Smooth muscle cell (in vitro differentiated cells): ENCODE measurements at regions not wholly inside any gene's neighbourhood (a gene's known extent, or its start where the extent isn't known, plus 50 kb on each side); places are given as distances from the start of the nearest gene placed in this dataset.

Experiments
- DNase-seq: peaks from one replicate; lab custom pipeline; 2025; ENCODE audit not compliant: unreplicated experiment; lab: John Stamatoyannopoulos, UW
- H2AFZ ChIP-seq: fragments of 200-600 bp; sonication (generic); 2 replicates; pipeline ENCODE4 v1.6.0; 2016; ENCODE audit warnings: antibody characterized with exemption, low read depth, mild to moderate bottlenecking
- H3F3A ChIP-seq: fragments of 200-600 bp; sonication (generic); 2 replicates; pipeline ENCODE4 v1.6.0; 2017; ENCODE audit warnings: antibody characterized with exemption, low read depth
- H3K27ac ChIP-seq: fragments of 200-600 bp; sonication (generic); 2 replicates; pipeline ENCODE4 v1.5.1; 2016; ENCODE audit warnings: low read depth, mild to moderate bottlenecking
- H3K27me3 ChIP-seq: fragments of 200-600 bp; sonication (generic); 2 replicates; pipeline ENCODE4 v1.6.1; 2016; ENCODE audit warnings: low read depth, mild to moderate bottlenecking
- H3K36me3 ChIP-seq: fragments of 200-600 bp; sonication (generic); 2 replicates; pipeline ENCODE4 v1.5.1; 2016; ENCODE audit warnings: low read depth
- H3K4me1 ChIP-seq: fragments of 200-600 bp; sonication (generic); 2 replicates; pipeline ENCODE4 v1.5.1; 2016; ENCODE audit warnings: low read depth
- H3K4me2 ChIP-seq: fragments of 200-600 bp; sonication (generic); 2 replicates; pipeline ENCODE4 v1.6.0; 2016; ENCODE audit warnings: mild to moderate bottlenecking
- H3K4me3 ChIP-seq: fragments of 200-600 bp; sonication (generic); 2 replicates; pipeline ENCODE4 v1.5.1; 2016; ENCODE audit warnings: mild to moderate bottlenecking
- H3K79me2 ChIP-seq: fragments of 200-600 bp; sonication (generic); 2 replicates; pipeline ENCODE4 v1.6.0; 2016; ENCODE audit warnings: low read depth, mild to moderate bottlenecking
- H3K9ac ChIP-seq: fragments of 200-600 bp; sonication (generic); 2 replicates; pipeline ENCODE4 v1.6.0; 2016; ENCODE audit warnings: low read depth
- H3K9me3 ChIP-seq: fragments of 200-600 bp; sonication (generic); replicated peaks from 2 replicates; pipeline ENCODE4 v1.5.1; 2016; ENCODE audit warnings: low read depth
- H4K20me1 ChIP-seq: fragments of 200-600 bp; sonication (generic); 2 replicates; pipeline ENCODE4 v1.6.0; 2016; ENCODE audit warnings: low read depth
- CTCF ChIP-seq: fragments of 200-600 bp; sonication (generic); IDR thresholded peaks from 2 replicates; pipeline ENCODE4 v1.5.1; 2017; ENCODE audit warnings: borderline replicate concordance, mild to moderate bottlenecking, antibody characterized with exemption; ENCODE audit not compliant: insufficient read depth, poor library complexity, severe bottlenecking
- WGBS: methylation state at CpG from one replicate; pipeline ENCODE4 v1.1.7; 2016; ENCODE audit warnings: low lambda C conversion rate; 5-methylcytosine and 5-hydroxymethylcytosine counted together

- no peak for TF ChIP-seq CTCF
- Histone ChIP-seq H2AFZ (no peak overlapping the region), H3K9ac (no peak overlapping the region), H3F3A (no peaks in the 10 kb centered on the region), H3K36me3 (no peaks in the 10 kb centered on the region), H4K20me1 (no peaks in the 10 kb centered on the region), H3K4me1 (peaks cover 21% of the 10 kb centered on the region), H3K27ac (no peak overlapping the region), H3K4me2 (peak overlapping the region; percentile 4), H3K4me3 (no peak overlapping the region), H3K9me3 (no peaks in the 10 kb centered on the region), H3K79me2 (no peaks in the 10 kb centered on the region), H3K27me3 (no peaks in the 10 kb centered on the region)
- no peak for DNase-seq
- 77% methylated on average over 1 of the region's 1 CpG for WGBS
These were observed 114.2 kb upstream of the MDM1 start for GRCh38 chr12:68446384-68446783.

GRCh38 chr12:68446901-68447796 lies 115.0 kb upstream of the MDM1 start:
- no peak overlapping the region for H3K9ac ChIP-seq
- peaks cover 21% of the 10 kb centered on the region for H3K4me1 ChIP-seq
- H3F3A ChIP-seq = no peaks in the 10 kb centered on the region
- H3K4me3 ChIP-seq = no peak overlapping the region
- no peaks in the 10 kb centered on the region for H3K27me3 ChIP-seq
- H3K9me3 ChIP-seq = no peaks in the 10 kb centered on the region
- WGBS = 28% methylated on average over 7 of the region's 7 CpGs
- H3K36me3 ChIP-seq = no peaks in the 10 kb centered on the region
- DNase-seq = no peak
- no peak overlapping the region for H2AFZ ChIP-seq
- TF ChIP-seq CTCF = no peak
- H3K4me2 ChIP-seq = peak overlapping the region; percentile 46
- H3K79me2 ChIP-seq = no peaks in the 10 kb centered on the region
- no peak overlapping the region for H3K27ac ChIP-seq
- H4K20me1 ChIP-seq = no peaks in the 10 kb centered on the region

- no peaks in the 10 kb centered on the region for H4K20me1 ChIP-seq
- H3F3A ChIP-seq = no peaks in the 10 kb centered on the region
- no peaks in the 10 kb centered on the region for H3K27me3 ChIP-seq
- H3K36me3 ChIP-seq = no peaks in the 10 kb centered on the region
- no peaks in the 10 kb centered on the region for H3K79me2 ChIP-seq
- H3K4me1 ChIP-seq = peaks cover 21% of the 10 kb centered on the region
- H3K4me3 ChIP-seq = no peak overlapping the region
- DNase-seq = no peak
- no peak for TF ChIP-seq CTCF
- H2AFZ ChIP-seq = no peak overlapping the region
- H3K4me2 ChIP-seq = peak overlapping the region; percentile 46
- H3K27ac ChIP-seq = no peak overlapping the region
- no peaks in the 10 kb centered on the region for H3K9me3 ChIP-seq
- no peak overlapping the region for H3K9ac ChIP-seq
- 51% methylated on average over 2 of the region's 2 CpGs for WGBS
These were observed 115.7 kb upstream of the MDM1 start for GRCh38 chr12:68447797-68448260.

- H3K9ac ChIP-seq = no peak overlapping the region
- no peaks in the 10 kb centered on the region for H3K27me3 ChIP-seq
- H3K4me1 ChIP-seq = peaks cover 21% of the 10 kb centered on the region
- H4K20me1 ChIP-seq = no peaks in the 10 kb centered on the region
- H3K4me3 ChIP-seq = no peak overlapping the region
- no peaks in the 10 kb centered on the region for H3K36me3 ChIP-seq
- WGBS = 95% methylated on average over 2 of the region's 2 CpGs
- H3K9me3 ChIP-seq = no peaks in the 10 kb centered on the region
- no peaks in the 10 kb centered on the region for H3F3A ChIP-seq
- H3K27ac ChIP-seq = no peak overlapping the region
- no peak for DNase-seq
- TF ChIP-seq CTCF = no peak
- H3K79me2 ChIP-seq = no peaks in the 10 kb centered on the region
- H3K4me2 ChIP-seq = no peak overlapping the region
- H2AFZ ChIP-seq = no peak overlapping the region
These were observed 117.0 kb upstream of the MDM1 start for GRCh38 chr12:68449196-68449595.
